GM21528 (cell line): ENCODE measurements at regions not wholly inside any gene's neighbourhood (a gene's known extent, or its start where the extent isn't known, plus 50 kb on each side); places are given as distances from the start of the nearest gene placed in this dataset.

Source experiments
- ATAC-seq: cut with Tn5 transposase; IDR thresholded peaks from one replicate; pipeline ENCODE4 v1.9.1; 2021; ENCODE audit warnings: mild to moderate bottlenecking, moderate library complexity; ENCODE audit not compliant: unreplicated experiment, low FRiP score

DNA sequence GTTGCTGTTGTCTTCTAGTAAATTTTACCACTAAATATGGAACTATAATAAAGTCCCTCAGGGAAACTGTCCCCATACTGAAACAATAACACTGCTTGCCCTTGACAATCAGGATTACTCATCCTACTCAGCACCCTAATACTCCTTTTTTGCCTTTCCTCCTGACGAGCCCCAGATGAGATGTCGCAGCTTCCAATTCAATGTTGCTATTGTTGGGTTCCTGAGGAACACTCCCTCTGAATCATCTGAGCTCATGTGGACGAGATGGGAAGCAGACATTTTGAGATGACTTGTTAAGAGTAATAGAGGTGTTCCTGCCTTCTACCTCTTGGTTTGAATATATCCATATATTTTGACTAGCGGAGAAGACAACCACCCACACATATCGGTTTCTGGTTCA, 187.8 kb upstream of the FAM98A start:
- no peak for ATAC-seq

GRCh38 chr2:33785201-33786106, 186.4 kb upstream of the FAM98A start:
- peak; percentile 95 for ATAC-seq

DNA sequence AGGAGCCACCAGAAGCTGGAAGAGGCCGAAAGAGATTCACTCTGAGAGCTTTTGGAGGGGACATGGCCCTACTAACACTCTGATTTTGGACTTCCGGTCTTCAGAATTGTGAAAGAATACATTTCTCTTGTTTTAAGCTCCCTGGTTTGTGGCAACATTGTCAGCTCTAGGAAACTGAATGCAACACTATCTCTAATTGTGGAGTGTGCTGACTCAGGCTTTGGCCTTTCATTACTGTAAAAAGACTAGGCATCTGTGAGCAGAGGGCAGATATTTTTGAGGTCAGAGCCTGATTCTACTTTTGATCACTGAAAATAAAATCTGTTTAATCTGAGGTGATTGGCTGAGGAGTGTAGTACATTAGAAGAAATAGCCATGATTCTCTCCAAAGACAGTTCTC, 185.4 kb upstream of the FAM98A start:
- ATAC-seq: no peak

DNA sequence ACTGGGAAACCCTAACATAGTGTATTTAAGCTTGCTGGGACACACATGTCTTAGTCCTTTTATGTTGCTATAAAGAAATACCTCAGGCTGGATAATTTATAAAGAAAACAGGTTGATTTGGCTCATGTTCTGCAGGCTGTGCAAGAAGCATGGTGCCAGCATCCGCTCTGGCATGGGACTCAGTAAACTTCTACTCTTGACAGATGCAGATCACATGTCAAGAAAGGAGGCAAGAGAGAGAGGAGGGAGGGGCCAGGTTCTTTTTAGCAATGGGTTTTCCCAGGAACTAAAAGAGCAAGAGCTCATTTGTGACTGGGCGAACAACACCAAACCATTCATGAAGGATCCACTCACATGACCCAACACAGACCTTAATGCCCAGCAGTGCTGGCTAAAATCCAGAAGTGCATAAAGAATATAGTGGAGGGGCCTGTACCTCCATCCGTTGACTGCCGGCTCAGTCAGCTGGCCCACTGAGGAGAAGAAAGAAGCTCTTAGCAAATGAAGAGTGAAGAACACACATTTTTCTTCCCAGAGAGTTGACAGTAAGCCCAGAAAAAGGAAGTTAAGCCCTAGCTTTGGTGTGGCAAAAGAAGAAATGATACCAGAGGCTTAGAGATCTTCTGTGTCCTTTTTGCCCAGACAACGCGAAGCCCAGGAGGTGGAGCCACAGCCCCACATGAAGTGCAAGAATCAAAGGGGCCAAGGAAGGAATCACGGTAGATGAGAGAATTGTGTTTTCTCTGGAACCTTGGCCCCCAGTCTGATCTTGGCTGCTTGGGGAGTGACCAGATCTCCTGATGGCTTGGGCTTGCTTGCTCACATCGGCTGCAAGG, 183.5 kb upstream of the FAM98A start:
- ATAC-seq: no peak

DNA sequence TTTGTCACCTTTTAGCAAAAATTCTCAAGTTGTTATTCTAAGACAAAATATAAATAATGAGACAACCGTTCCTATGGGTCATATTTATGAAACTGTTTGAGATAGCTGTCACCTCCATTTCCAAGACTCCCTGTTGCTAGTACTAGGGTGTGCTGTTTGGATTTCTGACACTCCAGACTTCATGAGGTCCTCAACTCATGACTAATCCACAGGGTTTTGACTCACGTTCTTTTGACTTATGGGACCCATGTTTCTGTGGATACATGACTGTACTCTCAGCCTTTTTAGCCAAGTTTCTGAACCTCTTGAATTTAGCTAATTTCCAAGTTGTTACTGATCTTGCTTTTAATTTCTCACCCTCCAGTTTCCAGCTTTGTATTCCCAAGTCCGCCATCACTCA, 178.7 kb upstream of the FAM98A start:
- no peak for ATAC-seq

DNA sequence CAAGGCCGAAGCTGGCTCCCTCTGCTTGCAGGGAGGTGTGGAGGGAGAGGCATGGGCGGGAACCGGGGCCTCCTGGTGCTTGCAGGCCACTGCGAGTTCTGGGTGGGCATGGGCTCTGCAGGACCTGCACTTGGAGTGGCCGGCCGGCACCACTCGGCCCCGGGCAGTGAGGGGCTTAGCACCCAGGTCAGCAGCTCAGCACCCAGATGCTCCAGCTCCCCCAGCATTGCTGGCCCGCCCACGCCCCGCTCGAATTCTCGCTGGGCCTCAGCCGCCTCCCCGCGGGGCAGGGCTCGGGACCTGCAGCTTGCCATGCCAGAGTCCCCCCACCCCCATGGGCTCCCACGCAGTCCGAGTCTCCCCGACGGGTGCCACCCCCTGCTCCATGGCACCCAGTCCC, 176.2 kb upstream of the FAM98A start:
- no peak for ATAC-seq

DNA sequence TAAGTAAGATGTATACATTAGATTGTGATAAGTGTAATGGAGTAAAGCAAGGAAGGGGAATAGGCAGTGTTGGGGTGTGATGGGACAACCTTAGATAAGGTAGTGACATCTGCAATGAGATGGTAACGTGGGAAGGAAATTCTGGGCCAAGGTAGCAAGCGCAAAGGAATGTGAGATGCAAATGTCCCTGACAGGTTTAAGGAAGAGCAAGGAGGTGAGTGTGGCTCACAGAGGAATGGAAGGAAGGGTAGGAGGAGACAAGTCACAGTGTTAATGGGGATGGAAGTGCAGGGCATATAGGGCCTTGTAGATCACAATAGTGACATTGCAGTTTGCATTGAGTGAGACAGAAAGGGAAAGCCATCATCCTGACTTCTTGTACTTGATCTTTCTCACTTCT, 170.9 kb upstream of the FAM98A start:
- ATAC-seq: no peak

- no peak for ATAC-seq
Measured at GRCh38 chr2:33766175-33766574, 167.1 kb upstream of the FAM98A start.

GRCh38 chr2:33765122-33765521, 166.0 kb upstream of the FAM98A start:
- ATAC-seq: no peak

GRCh38 chr2:33764551-33764950, 165.5 kb upstream of the FAM98A start:
- ATAC-seq: no peak

- ATAC-seq: no peak
Measured at GRCh38 chr2:33763671-33764310, 164.7 kb upstream of the FAM98A start.

GRCh38 chr2:33762636-33763035, 163.5 kb upstream of the FAM98A start:
- no peak for ATAC-seq

DNA sequence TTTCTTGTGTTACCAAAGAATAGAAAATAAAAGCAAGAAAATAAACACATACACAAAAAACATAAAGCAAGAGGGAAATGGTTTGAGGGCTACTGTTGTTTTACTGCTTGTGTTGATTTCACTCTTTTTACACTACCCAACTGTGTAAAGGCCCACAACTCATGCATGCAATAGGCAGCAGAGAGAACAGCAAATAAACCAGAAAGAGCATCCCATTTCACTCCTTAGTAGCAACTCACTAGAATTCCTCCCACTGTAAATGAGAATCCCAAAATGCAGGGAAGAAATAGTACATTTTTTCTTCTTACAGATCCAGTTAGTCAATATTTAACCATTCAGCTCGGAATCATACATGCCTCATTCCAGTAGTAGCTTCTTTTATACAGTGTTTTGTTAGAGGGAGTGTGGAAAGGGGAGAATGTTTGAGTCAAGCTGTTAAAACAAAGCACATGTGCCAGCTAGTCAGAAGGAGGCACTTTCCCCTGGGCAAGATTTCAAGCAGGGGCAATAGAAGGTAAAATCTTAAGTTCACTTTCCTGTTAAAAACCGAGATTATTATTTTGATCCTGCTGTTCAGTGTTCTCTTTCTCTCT, 147.2 kb upstream of the FAM98A start:
- ATAC-seq: no peak

DNA sequence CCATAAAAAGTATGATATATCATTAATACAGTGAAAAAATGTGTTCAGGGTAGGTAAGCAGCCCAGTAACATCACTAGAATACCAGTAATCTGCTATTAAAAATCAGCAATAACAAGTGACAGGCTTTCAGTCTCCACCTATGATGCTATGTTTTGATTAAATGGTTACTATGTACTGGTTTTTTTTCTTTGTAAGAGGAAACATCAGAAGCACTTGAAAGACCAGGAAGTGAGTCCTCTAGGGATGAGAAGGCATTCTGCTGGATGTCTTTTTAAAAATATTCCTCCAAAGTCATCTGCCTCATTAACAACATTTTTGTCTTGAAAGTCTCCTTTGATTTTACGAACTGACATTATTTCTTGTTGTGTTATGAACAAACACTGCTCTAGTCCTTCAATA, 136.0 kb upstream of the FAM98A start:
- no peak for ATAC-seq

DNA sequence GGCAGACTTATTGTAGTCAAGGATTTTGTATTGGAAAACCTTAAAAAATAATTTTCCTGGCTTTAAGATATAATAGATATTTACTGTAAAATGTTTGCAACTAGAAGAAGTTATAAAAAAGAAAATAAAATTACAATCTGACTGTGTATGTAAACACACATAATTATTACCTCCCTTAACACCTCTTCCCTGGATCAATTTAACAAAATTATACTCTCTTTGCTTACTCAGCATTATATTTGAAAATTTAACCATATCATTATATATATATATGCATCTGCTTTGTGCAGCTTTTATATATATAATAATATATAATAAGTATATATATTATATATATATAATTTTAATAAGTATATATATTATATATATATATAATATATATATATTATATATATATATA, 131.7 kb upstream of the FAM98A start:
- ATAC-seq: no peak

- no peak for ATAC-seq
Measured at GRCh38 chr2:33730193-33730592, 131.1 kb upstream of the FAM98A start.

- ATAC-seq: no peak
Measured at GRCh38 chr2:33729353-33729752, 130.3 kb upstream of the FAM98A start.

GRCh38 chr2:33728106-33728505, 129.0 kb upstream of the FAM98A start:
- no peak for ATAC-seq

DNA sequence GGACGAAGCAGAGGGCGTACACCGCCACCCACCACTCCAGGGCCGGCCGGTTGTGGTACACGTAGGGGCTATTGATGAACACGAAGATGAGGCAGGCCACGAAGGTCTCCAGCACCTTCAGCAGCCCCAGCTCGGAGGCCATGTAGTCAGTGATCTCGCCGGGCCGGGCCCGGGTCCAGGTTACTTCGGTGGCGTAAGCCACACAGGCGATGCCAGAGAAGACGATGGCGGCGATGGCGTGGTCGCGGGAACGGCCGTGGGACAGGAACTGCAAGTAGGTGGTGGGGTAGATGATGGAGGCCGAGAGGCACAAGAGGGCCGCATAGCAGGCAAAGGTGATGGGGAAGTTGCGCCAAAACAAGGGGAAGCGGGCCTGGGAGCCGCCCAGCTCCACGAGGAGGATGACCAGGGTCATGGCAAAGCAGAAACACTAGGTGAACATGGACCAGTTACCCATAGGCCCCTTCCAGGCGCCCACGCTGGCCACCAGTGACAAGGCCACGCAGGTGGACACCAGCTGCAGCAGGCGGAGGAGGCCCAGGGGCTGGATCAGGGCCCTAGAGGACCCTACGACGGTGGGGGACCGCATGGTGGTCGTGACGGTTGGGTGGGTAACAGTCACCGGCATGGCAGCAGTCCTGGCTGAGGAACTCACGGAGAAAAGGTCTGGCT, 128.4 kb upstream of the FAM98A start:
- no peak for ATAC-seq

DNA sequence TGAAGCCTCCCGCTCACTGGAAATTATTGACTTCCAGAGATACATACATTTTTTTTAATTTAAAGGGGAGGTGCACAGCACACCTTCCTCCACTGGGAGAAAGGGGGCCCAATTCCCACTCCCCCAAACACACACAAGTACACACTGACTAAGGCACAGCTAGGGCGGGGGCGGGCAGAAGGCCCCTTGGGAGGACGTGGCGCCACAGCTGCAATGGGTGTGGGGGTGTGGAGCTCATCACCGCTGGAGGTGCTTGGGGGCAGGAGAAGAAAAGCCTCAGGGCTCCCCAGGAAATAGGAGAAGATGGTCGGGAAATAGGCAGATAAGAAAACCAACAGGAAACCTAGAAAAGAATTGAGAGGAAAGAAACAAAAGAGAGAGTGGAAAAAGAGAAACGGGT, 127.3 kb upstream of the FAM98A start:
- ATAC-seq: no peak
